Mucosa of rectum (tissue), 2 donors: ENCODE measurements at regions not wholly inside any gene's neighbourhood (a gene's known extent, or its start where the extent isn't known, plus 50 kb on each side); places are given as distances from the start of the nearest gene placed in this dataset.

ENCODE experiments used
- H3K27ac ChIP-seq, 2 donors: one replicate each; pipeline ENCODE4 v1.7.0; 2013; ENCODE audit warnings: inconsistent platforms in 2 of 2, low read depth in 2 of 2, low read length in 2 of 2
- H3K27me3 ChIP-seq, 2 donors: one replicate each; pipeline ENCODE4 v1.7.0; 2013; ENCODE audit warnings: low read length in 2 of 2; ENCODE audit not compliant: control insufficient read depth in 2 of 2, insufficient read depth in 2 of 2
- H3K36me3 ChIP-seq, 2 donors: one replicate each; pipeline ENCODE4 v1.7.0; 2013; ENCODE audit warnings: low read length in 2 of 2; ENCODE audit not compliant: control insufficient read depth in 2 of 2, insufficient read depth in 2 of 2
- H3K4me1 ChIP-seq, 2 donors: one replicate each; pipeline ENCODE4 v1.7.0; 2013; ENCODE audit warnings: low read length in 2 of 2, mild to moderate bottlenecking in 1 of 2; ENCODE audit not compliant: control insufficient read depth in 2 of 2, insufficient read depth in 2 of 2
- H3K4me3 ChIP-seq, 2 donors: one replicate each; pipeline ENCODE4 v1.7.0; 2013; ENCODE audit warnings: low read length in 2 of 2
- H3K9ac ChIP-seq, 2 donors: one replicate each; pipeline ENCODE4 v1.7.0; 2013; ENCODE audit warnings: low read length in 2 of 2, low read depth in 1 of 2, mild to moderate bottlenecking in 1 of 2
- H3K9me3 ChIP-seq, 2 donors: one replicate each; pipeline ENCODE4 v1.7.0; 2013; ENCODE audit warnings: low read length in 2 of 2; ENCODE audit not compliant: control insufficient read depth in 2 of 2
- donor health status: healthy.
- donor health status: Normal muscosa, but diverticular disease.

GRCh38 chr16:51487880-51488279 is 336.8 kb upstream of the SALL1 start:
- H3K27me3 ChIP-seq: no peaks in the 10 kb centered on the region
- H3K4me1 ChIP-seq: no peaks in the 10 kb centered on the region
- H3K36me3 ChIP-seq: no peaks in the 10 kb centered on the region
- H3K9me3 ChIP-seq: no peaks in the 10 kb centered on the region
- H3K27ac ChIP-seq: no peak overlapping the region
- no peak overlapping the region for H3K9ac ChIP-seq
- H3K4me3 ChIP-seq: no peak overlapping the region

- Histone ChIP-seq H3K4me3 (no peak overlapping the region), H3K9ac (no peak overlapping the region), H3K36me3 (no peaks in the 10 kb centered on the region), H3K4me1 (no peaks in the 10 kb centered on the region), H3K9me3 (no peaks in the 10 kb centered on the region), H3K27ac (no peak overlapping the region), H3K27me3 (no peaks in the 10 kb centered on the region)
Observed at GRCh38 chr16:51474414-51475091, 323.5 kb upstream of the SALL1 start.

DNA sequence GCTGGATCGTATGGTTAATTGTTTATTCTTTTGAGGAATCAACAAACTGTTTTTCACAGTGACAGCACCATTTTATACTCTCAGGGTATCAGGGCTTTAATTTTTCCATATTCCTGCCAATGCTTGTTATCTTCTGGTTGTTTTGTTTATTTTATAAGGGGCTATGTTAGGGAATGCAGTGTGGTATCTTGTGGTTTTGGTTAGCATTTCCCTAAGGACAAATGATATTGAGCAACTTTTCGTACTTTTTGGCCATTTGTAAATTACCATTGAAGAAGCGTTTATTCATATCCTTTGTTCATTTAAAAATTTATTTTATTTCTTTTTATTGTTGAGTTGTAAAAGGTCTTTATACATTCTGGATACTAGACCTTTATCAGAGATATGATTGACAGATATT is 322.0 kb upstream of the SALL1 start:
- Histone ChIP-seq H3K36me3 (no peaks in the 10 kb centered on the region), H3K9ac (no peak overlapping the region), H3K27ac (no peak overlapping the region), H3K4me1 (no peaks in the 10 kb centered on the region), H3K4me3 (no peak overlapping the region), H3K9me3 (no peaks in the 10 kb centered on the region), H3K27me3 (no peaks in the 10 kb centered on the region)

GRCh38 chr16:51470492-51470891 is 319.4 kb upstream of the SALL1 start:
- Histone ChIP-seq H3K36me3 (no peaks in the 10 kb centered on the region), H3K9me3 (no peaks in the 10 kb centered on the region), H3K4me3 (no peak overlapping the region), H3K9ac (no peak overlapping the region), H3K27ac (no peak overlapping the region), H3K4me1 (no peaks in the 10 kb centered on the region), H3K27me3 (no peaks in the 10 kb centered on the region)

- H3K9ac ChIP-seq: no peak overlapping the region
- no peaks in the 10 kb centered on the region for H3K4me1 ChIP-seq
- no peak overlapping the region for H3K27ac ChIP-seq
- H3K27me3 ChIP-seq: no peaks in the 10 kb centered on the region
- H3K4me3 ChIP-seq: no peak overlapping the region
- H3K9me3 ChIP-seq: no peaks in the 10 kb centered on the region
- no peaks in the 10 kb centered on the region for H3K36me3 ChIP-seq
Observed at GRCh38 chr16:51464996-51465395, 313.9 kb upstream of the SALL1 start.

DNA sequence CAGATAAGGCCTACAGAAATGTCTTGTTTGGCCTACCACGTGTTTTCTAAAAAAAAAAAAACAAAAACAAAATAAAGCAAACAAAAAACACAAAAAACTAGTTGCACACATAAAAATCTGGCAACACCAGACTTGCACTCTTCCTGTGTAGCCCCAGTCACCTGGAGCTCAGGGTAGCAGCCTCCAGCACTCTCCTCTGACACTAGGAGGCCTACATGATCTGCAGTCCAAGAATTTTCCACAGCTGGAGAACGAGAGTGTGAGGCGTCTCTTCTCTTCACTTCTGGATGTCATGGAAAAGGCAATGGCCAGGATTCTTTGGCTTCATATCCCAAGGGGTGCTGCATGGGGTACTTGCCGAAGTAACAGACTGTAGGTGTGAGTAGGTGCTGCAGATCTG is 310.2 kb upstream of the SALL1 start:
- H3K27ac ChIP-seq: no peak overlapping the region

GRCh38 chr16:51458356-51459140 is 307.5 kb upstream of the SALL1 start:
- no peaks in the 10 kb centered on the region for H3K9me3 ChIP-seq
- H3K4me1 ChIP-seq: no peaks in the 10 kb centered on the region
- no peak overlapping the region for H3K4me3 ChIP-seq
- H3K9ac ChIP-seq: no peak overlapping the region
- no peaks in the 10 kb centered on the region for H3K36me3 ChIP-seq
- no peak overlapping the region for H3K27ac ChIP-seq
- H3K27me3 ChIP-seq: no peaks in the 10 kb centered on the region

More for the DNA sequence above, 310.2 kb upstream of the SALL1 start:
- Histone ChIP-seq H3K4me3 (no peak overlapping the region), H3K27me3 (no peaks in the 10 kb centered on the region), H3K36me3 (no peaks in the 10 kb centered on the region), H3K9ac (no peak overlapping the region), H3K9me3 (no peaks in the 10 kb centered on the region), H3K4me1 (no peaks in the 10 kb centered on the region)

GRCh38 chr16:51457775-51458174 is 306.7 kb upstream of the SALL1 start:
- no peaks in the 10 kb centered on the region for H3K4me1 ChIP-seq
- no peaks in the 10 kb centered on the region for H3K9me3 ChIP-seq
- H3K27me3 ChIP-seq: no peaks in the 10 kb centered on the region
- no peak overlapping the region for H3K4me3 ChIP-seq
- H3K27ac ChIP-seq: no peak overlapping the region
- no peak overlapping the region for H3K9ac ChIP-seq
- no peaks in the 10 kb centered on the region for H3K36me3 ChIP-seq

DNA sequence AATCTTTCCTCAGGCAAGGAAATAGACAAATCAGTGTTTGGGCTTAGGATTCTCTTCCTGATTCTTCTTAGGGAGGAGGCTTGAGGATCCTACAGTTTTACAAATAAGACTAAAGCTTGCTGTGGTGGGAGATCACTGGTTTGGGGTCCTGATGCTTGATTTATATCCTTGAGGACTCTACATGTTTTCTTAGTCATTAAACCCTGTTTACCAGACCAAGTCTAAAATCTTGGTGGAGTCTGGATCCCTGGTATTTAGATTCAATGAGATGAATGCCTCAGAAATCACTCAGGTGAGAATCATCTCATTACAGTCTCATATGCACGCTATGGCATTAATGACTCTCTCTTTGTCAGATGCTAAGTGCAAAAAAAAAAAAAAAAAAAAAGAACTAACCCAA is 304.3 kb upstream of the SALL1 start:
- Histone ChIP-seq H3K27ac (no peak overlapping the region), H3K9me3 (no peaks in the 10 kb centered on the region), H3K36me3 (no peaks in the 10 kb centered on the region), H3K4me3 (no peak overlapping the region), H3K9ac (no peak overlapping the region), H3K4me1 (no peaks in the 10 kb centered on the region), H3K27me3 (no peaks in the 10 kb centered on the region)

GRCh38 chr16:51453251-51453650 is 302.2 kb upstream of the SALL1 start:
- Histone ChIP-seq H3K9ac (no peak overlapping the region), H3K27ac (no peak overlapping the region), H3K36me3 (no peaks in the 10 kb centered on the region), H3K9me3 (no peaks in the 10 kb centered on the region), H3K4me3 (no peak overlapping the region), H3K4me1 (no peaks in the 10 kb centered on the region), H3K27me3 (no peaks in the 10 kb centered on the region)
